SK-N-MC (cell line): ENCODE measurements at regions not wholly inside any gene's neighbourhood (a gene's known extent, or its start where the extent isn't known, plus 50 kb on each side); places are given as distances from the start of the nearest gene placed in this dataset.

Experiments used
- EZH2 ChIP-seq: fragments of 200-600 bp; sonication (generic); IDR thresholded peaks from one replicate; pipeline ENCODE4 v1.6.1; 2017; ENCODE audit warnings: antibody characterized with exemption
- FOXP2 ChIP-seq: optimal IDR thresholded peaks from 2 replicates; pipeline ENCODE3; 2011; ENCODE audit warnings: mild to moderate bottlenecking, moderate library complexity; ENCODE audit not compliant: insufficient read depth; ENCODE audit errors: extremely low read length, control extremely low read depth
- POLR2AphosphoS5 ChIP-seq: IDR thresholded peaks from 2 replicates; pipeline ENCODE4 v1.6.1; 2012; ENCODE audit warnings: mild to moderate bottlenecking, low read depth, low read length, borderline replicate concordance

- TF ChIP-seq EZH2 (no peak), POLR2AphosphoS5 (no peak), FOXP2 (no peak)
These were observed 151.1 kb upstream of the CHORDC1 start for GRCh38 chr11:90373971-90374370.
